HL-60/S4 (cell line): ENCODE measurements at regions not wholly inside any gene's neighbourhood (a gene's known extent, or its start where the extent isn't known, plus 50 kb on each side); places are given as distances from the start of the nearest gene placed in this dataset.
"Not testable (repeated sequence)": the region's sequence is repeated elsewhere in the genome, so short reads cannot be mapped to it uniquely, and the experiment has no call there.

Source experiments
- in situ Hi-C: fragments of 300-500 bp; cut with MboI; formaldehyde crosslinking; loops from 2 replicates; pipeline ENCODE4 v1.14.3; 2022; ENCODE audit warnings: low sequenced_read_pairs

DNA sequence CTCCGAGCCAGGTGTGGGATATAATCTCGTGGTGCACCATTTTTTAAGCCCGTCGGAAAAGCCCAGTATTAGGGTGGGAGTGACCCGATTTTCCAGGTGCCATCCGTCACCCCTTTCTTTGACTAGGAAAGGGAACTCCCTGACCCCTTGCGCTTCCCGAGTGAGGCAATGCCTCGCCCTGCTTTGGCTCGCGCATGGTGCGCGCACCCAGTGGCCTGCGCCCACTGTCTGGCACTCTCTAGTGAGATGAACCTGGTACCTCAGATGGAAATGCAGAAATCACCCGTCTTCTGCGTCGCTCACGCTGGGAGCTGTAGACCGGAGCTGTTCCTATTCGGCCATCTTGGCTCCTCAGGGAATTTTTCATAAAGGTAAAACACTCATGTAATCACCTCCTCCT, 63.9 kb downstream of the RWDD3 start:
- in situ Hi-C loops = not testable (repeated sequence)

DNA sequence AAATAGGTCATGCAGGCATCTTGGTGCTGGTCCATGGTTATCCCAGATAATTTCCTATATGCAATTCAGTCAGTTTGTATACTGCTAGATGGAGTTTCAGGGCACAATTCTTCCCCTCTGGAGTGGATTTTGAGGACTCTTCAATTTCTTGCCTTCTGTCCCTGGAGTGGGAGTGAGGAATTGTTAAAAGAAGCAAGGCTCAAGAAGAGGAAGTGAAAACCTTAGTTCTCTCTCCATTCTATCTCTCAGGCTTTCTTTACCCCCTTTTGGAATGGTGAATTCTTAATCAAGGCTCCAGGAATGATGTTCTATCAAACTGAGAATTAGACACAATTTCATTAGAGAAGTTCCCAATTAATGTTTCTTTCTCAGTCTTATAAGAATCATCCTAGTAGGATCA, 67.1 kb downstream of the RWDD3 start:
- in situ Hi-C loops = no loop called here

DNA sequence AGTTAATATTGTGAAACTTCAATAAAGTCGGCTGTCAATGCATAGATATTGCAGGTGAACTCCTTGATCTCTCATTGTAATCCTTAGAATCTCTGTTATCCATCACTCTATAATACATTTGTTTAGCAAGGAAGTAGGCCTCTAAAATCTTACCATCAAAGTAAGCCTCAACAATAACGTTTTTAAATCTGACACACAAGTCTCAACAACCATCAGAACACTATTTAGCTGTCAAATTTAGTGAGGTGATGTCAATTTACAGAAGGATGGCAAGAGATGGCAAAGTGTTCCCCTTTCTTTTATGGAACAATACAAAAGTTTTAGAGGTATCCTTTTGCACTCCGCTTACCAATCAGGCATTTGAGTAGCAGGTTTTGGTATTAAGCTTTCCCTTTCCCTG, 67.6 kb downstream of the RWDD3 start:
- in situ Hi-C loops = no loop called here

DNA sequence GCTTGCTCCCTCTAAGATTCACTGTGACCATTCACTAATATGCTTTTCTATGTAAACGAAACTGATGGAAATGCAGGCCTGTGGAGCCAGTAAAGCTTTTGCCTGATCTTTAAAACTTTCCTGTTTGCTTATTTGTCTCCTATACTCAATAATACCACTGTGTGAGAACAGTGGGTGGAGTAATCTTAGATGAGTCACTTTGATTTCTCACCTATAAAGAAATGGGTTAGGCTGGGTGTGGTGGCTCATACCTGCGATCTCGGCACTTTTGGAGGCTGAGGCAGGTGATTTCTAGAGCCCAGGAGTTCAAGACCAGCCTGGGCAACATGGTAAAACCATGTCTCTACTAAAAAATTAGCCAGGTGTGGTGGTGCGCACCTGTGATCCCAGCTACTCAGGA, 70.8 kb downstream of the RWDD3 start:
- in situ Hi-C loops = no loop called here

DNA sequence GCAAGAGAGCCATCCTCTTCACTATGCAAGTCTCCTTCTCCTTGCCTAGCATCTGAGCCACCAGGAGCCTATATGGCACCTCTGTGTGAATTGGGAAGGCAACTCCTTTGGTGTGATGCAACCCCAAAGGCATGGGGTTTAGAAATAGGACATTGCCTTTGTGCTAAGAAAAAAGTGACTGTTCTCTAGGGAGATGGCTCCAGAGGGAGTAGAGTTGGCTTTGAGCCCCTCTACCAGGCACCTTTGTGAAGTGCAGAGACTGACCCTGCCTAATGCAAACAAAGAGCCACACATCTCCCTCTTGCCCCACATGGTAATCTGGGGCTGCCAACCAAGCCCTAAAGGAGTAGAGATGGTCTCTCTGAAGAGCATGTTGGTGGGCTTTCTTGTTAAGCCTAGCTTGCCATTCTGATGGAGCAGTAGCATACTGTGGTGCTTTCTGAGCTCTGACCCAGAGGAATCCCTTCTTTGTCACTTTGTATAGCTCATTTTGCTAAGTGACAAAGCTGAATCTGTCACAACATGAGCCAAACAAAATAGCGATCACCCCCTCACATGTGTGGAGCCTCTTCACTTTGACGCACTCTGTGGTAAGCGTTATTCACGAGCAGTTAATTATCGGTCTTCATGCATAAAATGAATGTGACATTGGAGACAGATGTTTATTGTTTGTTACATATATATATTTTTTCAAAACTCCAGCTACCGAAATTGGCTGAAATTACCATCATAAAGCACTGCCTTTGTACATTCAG, 74.4 kb downstream of the RWDD3 start:
- in situ Hi-C loops = no loop called here

DNA sequence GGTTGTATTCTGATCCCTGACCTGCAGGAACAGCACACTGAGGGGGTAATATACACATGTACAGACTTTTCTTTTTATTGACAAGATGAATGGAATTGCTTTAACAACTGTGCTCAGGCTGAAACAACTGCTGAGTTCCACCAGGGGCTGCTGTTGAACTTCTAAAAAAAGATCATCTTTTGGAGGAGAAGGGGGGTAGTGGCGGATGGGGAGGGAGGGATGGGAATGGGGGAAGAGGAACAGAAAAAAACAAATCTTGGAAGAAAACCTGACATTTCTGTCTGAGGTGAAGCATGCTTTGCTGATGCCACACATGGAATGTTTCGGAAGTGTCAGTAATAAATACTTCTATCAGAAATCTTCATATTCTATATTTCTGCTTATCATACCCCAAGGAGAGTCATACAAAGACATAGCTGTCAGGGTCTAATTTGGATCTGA, 75.0 kb downstream of the RWDD3 start:
- in situ Hi-C loops = no loop called here

DNA sequence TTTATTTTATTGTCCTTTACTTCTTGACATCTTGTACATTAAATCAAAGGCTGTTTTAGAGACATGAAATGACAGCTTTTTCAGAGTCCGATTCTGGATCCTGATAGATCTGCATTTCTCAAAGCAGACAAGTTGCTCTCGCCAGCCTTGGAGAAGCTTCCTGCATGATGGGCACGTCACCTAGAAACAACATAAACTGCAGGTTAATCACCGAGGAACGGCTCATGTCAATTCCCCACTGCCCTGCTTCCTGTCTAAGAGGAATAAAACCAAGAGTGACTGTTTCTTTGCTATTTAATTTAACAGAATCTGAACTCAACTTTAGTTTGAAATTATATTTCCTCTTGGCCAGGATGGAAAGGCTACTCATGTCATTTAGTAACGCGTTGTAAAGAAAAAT, 77.0 kb downstream of the RWDD3 start:
- in situ Hi-C loops = no loop called here

DNA sequence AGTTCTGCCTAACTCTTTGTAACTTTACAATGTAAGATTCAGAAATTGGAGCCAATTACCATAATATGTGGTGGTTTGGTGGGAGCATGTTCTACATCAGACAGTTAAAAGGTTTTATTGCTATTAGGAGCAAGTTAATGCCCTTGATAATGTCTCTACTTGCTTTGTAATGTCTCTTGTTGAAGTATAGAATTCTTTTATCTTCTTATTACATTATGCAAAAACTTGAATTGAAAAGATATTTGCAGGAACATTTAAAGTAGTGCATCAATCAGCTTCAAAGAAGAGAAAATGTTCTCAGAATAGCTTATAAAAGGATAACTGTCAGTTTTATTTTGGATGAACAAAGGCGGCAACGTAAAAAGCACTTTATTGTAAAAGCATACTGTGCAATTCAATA, 77.8 kb downstream of the RWDD3 start:
- in situ Hi-C loops = no loop called here

DNA sequence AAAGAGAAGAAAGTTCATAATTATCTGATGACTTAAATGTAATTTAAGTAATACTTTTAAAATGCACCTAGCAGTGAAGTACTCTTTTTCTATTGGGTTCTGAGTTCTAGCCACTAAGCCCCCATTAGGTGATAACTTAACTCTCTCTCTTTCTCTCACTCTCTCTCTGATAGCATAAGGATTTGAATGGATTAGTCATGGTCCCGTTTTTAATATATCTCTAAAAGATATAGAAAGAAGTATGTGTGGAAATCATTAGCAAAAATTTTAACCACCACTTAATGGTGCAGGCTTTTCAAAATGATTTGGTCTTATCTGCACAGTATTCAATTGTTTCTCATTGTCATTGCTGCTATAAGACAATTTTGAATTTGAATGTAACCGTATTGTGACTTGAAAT, 78.2 kb downstream of the RWDD3 start:
- in situ Hi-C loops = no loop called here

DNA sequence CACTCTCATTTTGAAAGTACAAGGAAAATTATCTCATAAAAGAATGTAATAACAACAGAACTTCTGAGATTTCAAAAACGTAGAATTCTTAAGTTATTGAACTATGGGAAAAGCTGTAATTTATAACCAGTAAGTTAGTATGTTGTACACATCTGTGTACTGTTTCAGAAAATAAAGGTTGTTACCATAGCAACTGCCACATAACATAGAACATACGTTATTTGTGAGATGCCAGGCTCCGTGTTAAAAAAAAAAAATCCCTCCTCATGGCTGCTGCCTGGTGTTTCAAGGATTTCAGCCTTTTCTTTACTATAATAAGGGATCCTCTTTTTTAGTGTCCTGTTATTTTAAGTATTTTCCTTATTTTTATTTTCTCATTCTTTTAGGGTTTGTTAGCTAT, 79.5 kb downstream of the RWDD3 start:
- in situ Hi-C loops = no loop called here

DNA sequence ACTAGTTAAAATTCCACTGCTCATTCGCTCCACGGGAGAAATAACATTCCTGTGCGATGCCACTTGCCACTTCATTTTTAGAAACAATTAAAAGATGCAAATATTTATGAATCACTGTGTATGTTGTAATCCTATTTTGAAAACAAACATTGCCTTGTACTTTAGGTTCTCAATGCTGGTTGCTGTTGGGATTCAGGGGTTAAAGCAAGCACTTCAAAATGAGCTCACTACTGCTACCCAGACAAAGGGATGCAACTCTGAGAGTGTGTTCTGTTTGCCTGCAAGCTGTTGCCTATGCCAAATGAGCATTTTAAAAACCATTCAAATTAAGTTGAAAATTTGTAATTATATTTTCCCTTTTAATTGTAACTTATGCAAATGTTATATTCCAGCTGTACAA, 87.5 kb downstream of the RWDD3 start:
- in situ Hi-C loops = no loop called here

DNA sequence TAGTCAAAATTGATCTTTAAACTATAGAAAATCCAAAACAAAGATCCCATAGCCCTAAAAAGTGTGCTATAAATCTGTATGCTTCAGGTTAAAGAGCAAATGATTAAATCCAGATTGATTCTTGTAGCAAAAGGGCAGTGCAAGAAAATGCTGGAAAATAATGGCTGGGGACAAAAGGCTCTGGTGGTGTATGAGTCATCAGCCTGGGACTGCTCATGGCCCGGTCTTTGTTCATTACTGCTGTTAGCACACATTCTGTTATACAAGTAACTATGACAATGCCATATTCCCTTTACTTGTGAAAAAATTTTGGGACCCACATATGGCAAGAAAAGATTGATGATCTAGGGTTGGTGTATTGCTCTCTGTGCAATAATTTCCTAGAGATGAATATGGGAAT, 89.1 kb downstream of the RWDD3 start:
- in situ Hi-C loops = no loop called here

DNA sequence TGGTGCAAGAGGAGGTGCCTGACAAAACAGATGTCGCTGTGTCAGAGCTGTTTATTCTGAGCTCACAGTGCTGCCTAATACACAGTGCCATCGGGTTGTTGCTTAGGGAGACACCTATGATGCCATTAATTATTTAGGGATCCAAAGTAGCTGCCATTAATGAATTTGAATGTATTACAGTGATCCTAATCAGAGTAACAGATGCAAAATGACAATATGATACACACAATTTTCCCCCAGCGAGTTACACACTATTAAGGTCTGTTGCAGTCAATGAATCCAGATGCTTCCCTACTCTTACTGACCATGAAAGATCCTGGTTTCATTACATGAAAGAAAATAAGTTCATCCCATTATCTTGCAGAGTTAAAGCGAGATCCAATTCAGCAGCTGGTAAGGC, 91.3 kb downstream of the RWDD3 start:
- in situ Hi-C loops = no loop called here

DNA sequence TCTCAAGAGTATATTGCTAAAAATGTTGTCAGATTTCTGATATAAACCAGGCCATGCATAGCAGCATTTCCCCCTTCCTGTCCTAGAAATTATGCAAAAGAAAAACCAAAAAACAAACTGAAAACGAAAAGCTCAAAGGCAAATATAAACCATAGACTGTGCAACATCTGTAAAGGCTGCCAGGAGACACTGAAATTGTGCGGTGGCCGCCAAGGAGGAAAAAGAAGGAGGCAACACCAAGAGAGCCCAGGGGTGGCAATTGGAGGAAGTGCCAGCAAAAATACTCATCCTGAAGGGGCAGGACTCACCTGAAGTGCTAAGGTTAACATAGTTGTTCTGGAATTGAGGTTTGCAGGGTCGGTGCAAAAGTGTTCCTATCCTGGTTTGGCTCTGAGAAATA, 92.0 kb downstream of the RWDD3 start:
- in situ Hi-C loops = no loop called here

DNA sequence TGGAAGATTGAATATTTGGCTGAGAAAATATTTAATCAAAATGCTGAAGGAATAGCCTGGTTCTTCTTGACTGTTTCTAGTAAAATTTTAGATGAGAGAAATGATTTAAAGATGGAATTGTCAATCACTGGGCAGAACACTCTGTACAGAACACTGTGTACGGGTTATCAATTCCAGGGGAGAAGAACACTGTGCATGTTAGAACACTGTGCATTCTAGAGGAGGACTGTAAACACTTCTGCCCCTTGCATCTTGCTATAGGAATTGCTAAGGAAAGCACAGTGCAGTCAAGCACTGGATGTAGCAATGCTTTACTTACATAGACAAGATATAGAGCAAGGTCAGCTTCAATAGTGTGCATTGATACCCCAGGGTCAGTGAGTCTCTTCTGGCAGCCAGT, 98.7 kb downstream of the RWDD3 start:
- in situ Hi-C loops = no loop called here

DNA sequence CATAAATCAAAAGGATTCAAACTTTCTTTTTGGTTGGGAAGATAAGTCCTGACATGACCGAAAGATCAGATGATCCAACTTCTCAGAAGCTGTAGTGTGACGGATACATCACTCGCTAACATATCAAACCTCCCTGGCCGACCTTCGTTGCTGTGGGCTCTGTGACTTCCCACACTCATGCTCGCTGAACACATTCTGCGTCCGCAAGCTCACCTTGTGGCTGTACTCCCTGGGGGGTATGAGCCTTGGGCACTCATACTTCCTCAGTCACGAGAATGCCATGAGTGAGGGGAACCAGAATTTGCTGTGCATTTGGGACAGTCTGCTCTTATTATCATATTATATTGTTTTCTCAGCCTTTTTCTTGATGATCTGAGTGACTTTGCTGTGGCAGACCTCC, 105.4 kb downstream of the RWDD3 start:
- in situ Hi-C loops = no loop called here

DNA sequence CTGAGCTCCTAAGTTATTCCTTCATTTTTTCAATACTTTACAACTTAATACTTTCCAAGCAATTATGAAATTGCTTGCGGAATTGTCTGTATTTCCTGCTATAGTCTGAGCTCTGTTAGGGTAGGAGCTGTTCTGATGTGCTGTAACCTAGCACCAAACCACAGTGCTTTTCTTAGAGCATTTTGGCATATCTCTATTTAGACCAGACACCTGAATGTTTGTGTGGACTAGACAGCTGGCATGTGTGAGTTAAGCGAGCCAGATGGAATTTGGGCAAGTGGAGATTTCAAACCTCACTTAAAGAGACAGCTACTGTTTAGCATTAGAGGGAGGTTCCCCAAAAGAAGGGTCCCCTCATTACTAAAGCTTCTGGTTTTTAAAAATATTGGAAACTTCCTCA, 106.1 kb downstream of the RWDD3 start:
- in situ Hi-C loops = no loop called here

DNA sequence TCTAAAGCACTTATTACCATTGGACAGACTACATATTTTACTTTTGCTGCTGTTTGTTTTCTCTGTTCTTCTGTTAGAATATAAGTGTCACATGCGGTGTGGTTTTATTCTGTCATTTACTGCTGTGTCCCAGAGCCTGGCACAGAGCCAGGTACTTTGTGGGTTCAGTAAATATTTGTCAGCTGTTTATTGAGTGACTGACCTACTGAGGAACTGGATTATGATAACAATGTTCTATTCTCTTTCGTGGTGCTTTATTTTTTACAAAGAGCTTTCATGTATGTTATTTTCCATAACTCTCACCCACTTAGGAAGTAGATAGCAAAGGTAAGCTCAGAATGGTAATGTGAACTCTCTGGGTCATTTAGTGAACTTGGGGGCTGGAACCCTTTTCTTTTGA, 118.8 kb downstream of the RWDD3 start:
- in situ Hi-C loops = no loop called here

DNA sequence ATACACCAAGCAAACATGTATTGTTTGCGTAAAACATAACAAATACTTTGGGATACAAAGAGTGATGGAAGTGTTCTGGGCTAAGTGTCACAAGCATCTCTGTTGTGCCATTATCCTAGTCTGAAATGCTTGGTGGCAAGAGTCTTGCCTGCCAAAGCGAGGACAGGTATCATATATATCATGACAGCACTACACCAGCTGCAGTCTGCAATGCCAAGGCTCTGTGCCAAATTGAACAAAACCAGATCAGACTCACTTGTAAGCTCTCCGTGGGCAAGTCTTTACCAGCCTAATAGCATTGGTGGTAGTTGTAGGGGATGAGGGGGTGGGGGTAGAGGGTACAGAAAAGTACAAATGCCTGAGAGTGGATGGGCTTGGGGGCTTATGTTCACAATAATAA, 119.2 kb downstream of the RWDD3 start:
- in situ Hi-C loops = no loop called here

DNA sequence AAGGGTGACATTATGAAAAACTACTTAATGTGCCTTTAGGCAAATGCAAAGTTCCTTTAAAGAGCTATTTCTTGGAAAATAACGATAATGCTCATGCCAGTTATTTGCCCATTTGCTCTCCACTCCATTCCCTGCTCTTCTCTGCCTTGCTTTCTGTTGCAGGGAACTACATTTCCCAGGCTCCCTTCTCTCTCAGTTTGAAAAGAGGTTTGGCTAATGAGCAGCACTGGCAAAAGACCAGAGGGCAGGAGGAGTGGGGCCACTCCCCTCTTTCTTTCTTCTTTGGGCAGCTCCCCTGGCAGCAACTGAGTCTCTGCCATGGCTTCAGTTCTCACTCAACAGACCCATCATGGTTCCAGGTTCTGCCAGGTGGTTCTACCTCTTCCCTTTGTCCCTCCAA, 130.5 kb downstream of the RWDD3 start:
- in situ Hi-C loops = no loop called here

DNA sequence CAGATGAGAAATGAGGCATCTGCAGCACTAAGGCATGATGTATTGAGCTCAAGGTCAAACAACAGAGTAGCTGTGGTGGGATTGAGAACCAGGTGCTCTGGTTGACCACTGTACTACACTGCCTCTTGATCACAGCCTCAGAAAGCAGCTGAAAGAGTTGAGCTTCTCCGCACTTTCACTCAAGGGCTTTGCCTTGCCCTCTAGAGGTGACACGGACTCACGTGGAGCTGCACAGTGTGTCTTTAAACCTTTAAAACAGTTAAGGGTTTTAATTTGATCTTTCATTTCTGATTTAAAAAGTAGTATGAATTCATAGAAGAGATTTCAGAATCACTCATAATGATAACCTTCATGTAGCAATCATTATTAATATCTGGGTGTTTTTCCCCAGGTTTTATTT, 132.5 kb downstream of the RWDD3 start:
- in situ Hi-C loops = no loop called here

DNA sequence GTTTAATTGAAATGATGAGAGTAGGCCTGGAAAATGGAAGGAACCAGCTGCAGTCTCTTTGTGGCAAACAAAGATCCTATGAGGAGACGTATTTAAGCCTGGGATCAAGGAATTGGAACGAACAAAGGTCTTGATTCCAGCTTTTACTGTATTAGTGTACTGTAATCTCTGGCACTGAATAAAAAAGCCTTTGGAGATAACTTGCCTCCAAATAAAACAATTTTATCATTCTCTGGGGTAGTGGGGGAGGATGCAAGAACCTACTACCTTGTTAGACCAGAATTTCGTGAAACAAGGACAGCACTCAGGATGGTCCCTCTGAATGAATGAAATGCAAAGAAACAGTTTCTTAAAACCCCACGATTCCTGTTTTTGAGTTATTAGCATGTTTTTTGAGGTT, 134.2 kb downstream of the RWDD3 start:
- in situ Hi-C loops = no loop called here

DNA sequence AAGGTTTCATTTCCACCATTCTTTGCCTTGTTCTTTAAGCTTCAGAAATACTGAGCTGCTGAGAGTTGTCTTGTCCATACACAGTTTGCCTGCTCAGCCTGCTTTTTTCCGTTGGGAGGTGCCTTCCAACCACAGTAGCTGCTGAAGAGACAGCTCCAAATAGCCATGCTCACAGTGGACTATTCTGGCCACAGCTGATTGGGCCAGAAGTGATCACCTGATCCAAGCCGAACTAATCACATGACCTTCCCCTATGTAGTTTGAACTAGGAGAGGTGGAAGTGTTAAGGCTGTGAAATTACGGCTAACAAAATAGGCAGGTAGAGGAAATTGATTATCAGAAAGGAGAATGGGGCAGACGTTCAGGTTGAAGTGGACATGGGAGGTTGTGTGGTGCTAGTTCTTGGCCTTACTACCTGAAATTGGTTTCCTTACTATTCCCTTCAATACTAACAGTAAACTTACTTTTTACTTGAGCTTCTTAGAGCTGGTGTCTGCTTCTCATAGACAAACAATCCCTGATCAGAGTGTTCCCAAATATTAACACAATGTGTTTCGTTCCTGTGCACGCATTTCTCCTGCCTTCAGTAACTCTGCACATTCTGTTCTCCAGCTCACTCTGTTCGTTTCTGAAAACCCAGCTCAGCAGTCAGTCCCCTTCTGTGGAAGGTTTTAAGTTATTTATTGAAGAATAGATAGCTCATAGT, 136.1 kb downstream of the RWDD3 start:
- in situ Hi-C loops = no loop called here
